HG02981 (cell line): ENCODE measurements at regions not wholly inside any gene's neighbourhood (a gene's known extent, or its start where the extent isn't known, plus 50 kb on each side); places are given as distances from the start of the nearest gene placed in this dataset.

Experiments used
- ATAC-seq: cut with Tn5 transposase; IDR thresholded peaks from one replicate; pipeline ENCODE4 v1.9.1; 2021; ENCODE audit warnings: mild to moderate bottlenecking, moderate library complexity; ENCODE audit not compliant: unreplicated experiment

GRCh38 chr7:41633690-41634089 lies 69.2 kb downstream of the INHBA start:
- no peak for ATAC-seq

GRCh38 chr7:41630741-41631140 lies 72.1 kb downstream of the INHBA start:
- peak; percentile 83 for ATAC-seq

- ATAC-seq, result no peak
These were observed 73.2 kb downstream of the INHBA start for GRCh38 chr7:41629711-41630111.

- no peak for ATAC-seq
These were observed 74.0 kb downstream of the INHBA start for GRCh38 chr7:41628901-41629300.

- no peak for ATAC-seq
These were observed 75.1 kb downstream of the INHBA start for GRCh38 chr7:41627645-41628298.

- ATAC-seq, result no peak
These were observed 78.1 kb downstream of the INHBA start for GRCh38 chr7:41624818-41625217.

- ATAC-seq, result no peak
These were observed 80.7 kb downstream of the INHBA start for GRCh38 chr7:41621953-41622831.

GRCh38 chr7:41617987-41618386 lies 84.9 kb downstream of the INHBA start:
- no peak for ATAC-seq

GRCh38 chr7:41612798-41613197 lies 90.1 kb downstream of the INHBA start:
- ATAC-seq, result no peak

- no peak for ATAC-seq
These were observed 90.5 kb downstream of the INHBA start for GRCh38 chr7:41612386-41612785.

GRCh38 chr7:41608447-41608846 lies 94.4 kb downstream of the INHBA start:
- no peak for ATAC-seq

GRCh38 chr7:41603985-41604384 lies 98.9 kb downstream of the INHBA start:
- ATAC-seq, result no peak

- ATAC-seq, result no peak
These were observed 103.1 kb downstream of the INHBA start for GRCh38 chr7:41599760-41600159.

- no peak for ATAC-seq
These were observed 110.1 kb downstream of the INHBA start for GRCh38 chr7:41592794-41593193.

GRCh38 chr7:41592236-41592635 lies 110.7 kb downstream of the INHBA start:
- ATAC-seq, result no peak

- no peak for ATAC-seq
These were observed 111.9 kb downstream of the INHBA start for GRCh38 chr7:41590986-41591385.

GRCh38 chr7:41588341-41588740 lies 114.5 kb downstream of the INHBA start:
- ATAC-seq, result no peak

- no peak for ATAC-seq
These were observed 115.8 kb downstream of the INHBA start for GRCh38 chr7:41586931-41587640.

GRCh38 chr7:41584746-41585145 lies 118.1 kb downstream of the INHBA start:
- ATAC-seq, result no peak

GRCh38 chr7:41582116-41582515 lies 120.8 kb downstream of the INHBA start:
- ATAC-seq, result no peak

GRCh38 chr7:41581041-41581440 lies 121.8 kb downstream of the INHBA start:
- ATAC-seq, result no peak
